Liver (tissue), 3 donors: ENCODE measurements at regions not wholly inside any gene's neighbourhood (a gene's known extent, or its start where the extent isn't known, plus 50 kb on each side); places are given as distances from the start of the nearest gene placed in this dataset.

Source experiments
- FOXA1 ChIP-seq: IDR thresholded peaks from 2 replicates; pipeline ENCODE4 v1.6.1; 2016; ENCODE audit warnings: antibody characterized with exemption
- FOXA2 ChIP-seq: IDR thresholded peaks from 2 replicates; pipeline ENCODE4 v1.6.1; 2016; ENCODE audit warnings: antibody characterized with exemption
- GABPA ChIP-seq, 2 donors: IDR thresholded peaks in 1 of 2; conservative IDR thresholded peaks in 1 of 2; 2 replicates each; pipeline ENCODE4 v1.6.1; 2016; ENCODE audit warnings: antibody characterized with exemption in 2 of 2, mild to moderate bottlenecking in 1 of 2, moderate library complexity in 1 of 2
- HNF4G ChIP-seq: IDR thresholded peaks from 2 replicates; pipeline ENCODE4 v1.6.1; 2016; ENCODE audit warnings: antibody characterized with exemption
- JUND ChIP-seq, 2 donors: IDR thresholded peaks; 2 replicates each; pipeline ENCODE4 v1.6.1; 2016; ENCODE audit warnings: antibody characterized with exemption in 2 of 2
- MAX ChIP-seq: IDR thresholded peaks from 2 replicates; pipeline ENCODE4 v1.6.1; 2016; ENCODE audit warnings: antibody characterized with exemption
- RAD21 ChIP-seq, 2 donors: IDR thresholded peaks; 2 replicates each; pipeline ENCODE4 v1.6.1; 2016; ENCODE audit warnings: antibody characterized with exemption in 2 of 2, mild to moderate bottlenecking in 2 of 2
- REST ChIP-seq: IDR thresholded peaks from 2 replicates; pipeline ENCODE4 v1.6.1; 2016; ENCODE audit warnings: antibody characterized with exemption, mild to moderate bottlenecking
- RXRA ChIP-seq, 2 donors: IDR thresholded peaks; 2 replicates each; pipeline ENCODE4 v1.6.1; 2017 to 2018; ENCODE audit warnings: antibody characterized with exemption in 2 of 2, mild to moderate bottlenecking in 1 of 2
- SP1 ChIP-seq: IDR thresholded peaks from 2 replicates; pipeline ENCODE4 v1.6.1; 2018; ENCODE audit warnings: antibody characterized with exemption, mild to moderate bottlenecking
- YY1 ChIP-seq: IDR thresholded peaks from 2 replicates; pipeline ENCODE4 v1.6.1; 2016; ENCODE audit warnings: antibody characterized with exemption, mild to moderate bottlenecking
- ZBTB33 ChIP-seq: IDR thresholded peaks from 2 replicates; pipeline ENCODE4 v1.6.1; 2016; ENCODE audit warnings: antibody characterized with exemption
- TF ChIP-seq, protein P1 (sequence below): fragments of 150-350 bp; IDR thresholded peaks from 2 replicates; pipeline ENCODE4 v1.5.1; 2017; ENCODE audit warnings: improper control_type of control experiment, low read depth, low read length; ENCODE audit not compliant: missing input control
- TF ChIP-seq, protein P2 (sequence below): IDR thresholded peaks from 2 replicates; pipeline ENCODE4 v1.6.1; 2016; ENCODE audit warnings: antibody characterized with exemption
- donor health status: healthy.
- donor health status: healthy.

- TF ChIP-seq ZBTB33 (no peak), RXRA (IDR thresholded peaks at IDR 0.05) (no peak), GABPA (IDR thresholded peaks at IDR 0.05 in 1 of 2, conservative IDR thresholded peaks at IDR 0.05 in 1 of 2) (no peak), HNF4G (no peak), SP1 (no peak), FOXA2 (no peak), YY1 (no peak), RAD21 (IDR thresholded peaks at IDR 0.05) (no peak), FOXA1 (no peak), JUND (IDR thresholded peaks at IDR 0.05) (no peak), REST (no peak), MAX (no peak)
- TF ChIP-seq, protein P1, sequence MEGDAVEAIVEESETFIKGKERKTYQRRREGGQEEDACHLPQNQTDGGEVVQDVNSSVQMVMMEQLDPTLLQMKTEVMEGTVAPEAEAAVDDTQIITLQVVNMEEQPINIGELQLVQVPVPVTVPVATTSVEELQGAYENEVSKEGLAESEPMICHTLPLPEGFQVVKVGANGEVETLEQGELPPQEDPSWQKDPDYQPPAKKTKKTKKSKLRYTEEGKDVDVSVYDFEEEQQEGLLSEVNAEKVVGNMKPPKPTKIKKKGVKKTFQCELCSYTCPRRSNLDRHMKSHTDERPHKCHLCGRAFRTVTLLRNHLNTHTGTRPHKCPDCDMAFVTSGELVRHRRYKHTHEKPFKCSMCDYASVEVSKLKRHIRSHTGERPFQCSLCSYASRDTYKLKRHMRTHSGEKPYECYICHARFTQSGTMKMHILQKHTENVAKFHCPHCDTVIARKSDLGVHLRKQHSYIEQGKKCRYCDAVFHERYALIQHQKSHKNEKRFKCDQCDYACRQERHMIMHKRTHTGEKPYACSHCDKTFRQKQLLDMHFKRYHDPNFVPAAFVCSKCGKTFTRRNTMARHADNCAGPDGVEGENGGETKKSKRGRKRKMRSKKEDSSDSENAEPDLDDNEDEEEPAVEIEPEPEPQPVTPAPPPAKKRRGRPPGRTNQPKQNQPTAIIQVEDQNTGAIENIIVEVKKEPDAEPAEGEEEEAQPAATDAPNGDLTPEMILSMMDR: no peak
- TF ChIP-seq, protein P2, sequence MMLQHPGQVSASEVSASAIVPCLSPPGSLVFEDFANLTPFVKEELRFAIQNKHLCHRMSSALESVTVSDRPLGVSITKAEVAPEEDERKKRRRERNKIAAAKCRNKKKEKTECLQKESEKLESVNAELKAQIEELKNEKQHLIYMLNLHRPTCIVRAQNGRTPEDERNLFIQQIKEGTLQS: no peak
Observed at GRCh38 chr10:59098387-59098786, 78.1 kb upstream of the PHYHIPL start.
